ELF-1 (cell line): ENCODE measurements at regions not wholly inside any gene's neighbourhood (a gene's known extent, or its start where the extent isn't known, plus 50 kb on each side); places are given as distances from the start of the nearest gene placed in this dataset.
"Not testable (repeated sequence)": the region's sequence is repeated elsewhere in the genome, so short reads cannot be mapped to it uniquely, and the experiment has no call there.

ENCODE experiments used
- DNase-seq: peaks from one replicate; pipeline ENCODE4 v3.0.0-alpha.2; 2016; ENCODE audit warnings: low read depth, low spot score

GRCh38 chr3:65039754-65040210 lies 352.0 kb upstream of the ADAMTS9 start:
- DNase-seq, result peak; percentile 90

- no peak for DNase-seq
These were observed 350.1 kb upstream of the ADAMTS9 start for GRCh38 chr3:65037861-65038260.

- DNase-seq, result no peak
These were observed 347.4 kb upstream of the ADAMTS9 start for GRCh38 chr3:65035246-65035645.

- no peak for DNase-seq
These were observed 345.8 kb upstream of the ADAMTS9 start for GRCh38 chr3:65033576-65033975.

GRCh38 chr3:65030847-65031463 lies 343.2 kb upstream of the ADAMTS9 start:
- DNase-seq, result no peak

- no peak for DNase-seq
These were observed 342.3 kb upstream of the ADAMTS9 start for GRCh38 chr3:65030014-65030627.

- DNase-seq, result no peak
These were observed 341.3 kb upstream of the ADAMTS9 start for GRCh38 chr3:65029130-65029529.

GRCh38 chr3:65028024-65028423 lies 340.2 kb upstream of the ADAMTS9 start:
- no peak for DNase-seq

- no peak for DNase-seq
These were observed 339.5 kb upstream of the ADAMTS9 start for GRCh38 chr3:65027335-65027734.

GRCh38 chr3:65026151-65026550 lies 338.4 kb upstream of the ADAMTS9 start:
- no peak for DNase-seq

GRCh38 chr3:65024148-65024547 lies 336.3 kb upstream of the ADAMTS9 start:
- DNase-seq, result no peak

GRCh38 chr3:65020281-65021160 lies 332.7 kb upstream of the ADAMTS9 start:
- DNase-seq, result no peak

- DNase-seq, result no peak
These were observed 331.7 kb upstream of the ADAMTS9 start for GRCh38 chr3:65019443-65020055.

GRCh38 chr3:65018801-65019200 lies 331.0 kb upstream of the ADAMTS9 start:
- DNase-seq, result no peak

GRCh38 chr3:65017359-65017758 lies 329.6 kb upstream of the ADAMTS9 start:
- DNase-seq, result no peak

GRCh38 chr3:65015711-65016110 lies 327.9 kb upstream of the ADAMTS9 start:
- DNase-seq, result no peak

GRCh38 chr3:65013053-65013452 lies 325.3 kb upstream of the ADAMTS9 start:
- DNase-seq, result no peak

- no peak for DNase-seq
These were observed 318.5 kb upstream of the ADAMTS9 start for GRCh38 chr3:65006300-65006739.

- DNase-seq, result no peak
These were observed 317.7 kb upstream of the ADAMTS9 start for GRCh38 chr3:65005486-65005885.

GRCh38 chr3:65004795-65005295 lies 317.0 kb upstream of the ADAMTS9 start:
- DNase-seq, result no peak

- no peak for DNase-seq
These were observed 316.5 kb upstream of the ADAMTS9 start for GRCh38 chr3:65004306-65004705.

GRCh38 chr3:65001119-65001518 lies 313.3 kb upstream of the ADAMTS9 start:
- DNase-seq, result not testable (repeated sequence)
